ENCODE measurements at regions not wholly inside any gene's neighbourhood (a gene's known extent, or its start where the extent isn't known, plus 50 kb on each side); places are given as distances from the start of the nearest gene placed in this dataset.

DNA sequence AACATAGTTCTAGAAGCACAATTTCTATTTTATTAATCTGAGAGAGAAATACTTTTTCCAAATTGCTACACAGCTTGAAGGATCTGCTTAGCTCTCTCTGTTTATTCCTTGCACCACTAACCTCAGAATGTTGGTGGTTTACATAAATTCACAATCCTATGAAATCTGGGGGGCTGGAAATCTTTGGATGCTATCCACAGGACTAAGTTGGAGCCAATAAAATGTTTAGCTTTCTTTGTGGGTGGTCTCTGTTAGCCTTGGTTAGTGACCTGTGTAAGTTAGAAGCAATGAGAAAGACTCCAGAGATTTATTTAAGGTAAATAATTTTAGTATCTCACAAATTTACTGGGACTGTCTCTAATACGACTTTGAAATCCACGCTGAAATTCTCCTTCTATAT, 418.1 kb downstream of the ADGRL2 start:
- no peak for DNase-seq
- Mint-ChIP-seq H3K27me3 (no peaks in the 10 kb centered on the region), H3K4me1 (no peaks in the 10 kb centered on the region), H3K4me3 (no peak overlapping the region), H3K27ac (no peak overlapping the region), H3K9me3 (peaks cover 0 to 11% (median 1%) of the 10 kb centered on the region in 9 donors), H3K36me3 (no peaks in the 10 kb centered on the region)
- no peak for ATAC-seq
- POLR2A ChIA-PET, result no interaction called here

DNA sequence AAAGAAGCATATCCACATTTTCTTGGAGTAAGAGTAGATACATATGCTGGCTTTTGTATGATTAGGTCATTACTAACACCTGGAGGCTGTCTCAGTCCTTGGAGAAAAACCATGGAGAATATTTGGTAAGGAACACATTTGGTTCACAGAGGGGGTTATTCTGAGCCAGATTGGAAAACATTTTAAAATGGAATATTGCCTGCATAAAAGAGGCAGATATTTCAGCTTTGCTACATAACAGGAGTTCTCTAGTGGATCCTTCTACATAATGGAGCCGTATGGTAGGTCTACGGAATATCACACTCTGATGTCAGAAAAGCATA, 415.1 kb downstream of the ADGRL2 start:
- no peak overlapping the region for H3K4me3 Mint-ChIP-seq

DNA sequence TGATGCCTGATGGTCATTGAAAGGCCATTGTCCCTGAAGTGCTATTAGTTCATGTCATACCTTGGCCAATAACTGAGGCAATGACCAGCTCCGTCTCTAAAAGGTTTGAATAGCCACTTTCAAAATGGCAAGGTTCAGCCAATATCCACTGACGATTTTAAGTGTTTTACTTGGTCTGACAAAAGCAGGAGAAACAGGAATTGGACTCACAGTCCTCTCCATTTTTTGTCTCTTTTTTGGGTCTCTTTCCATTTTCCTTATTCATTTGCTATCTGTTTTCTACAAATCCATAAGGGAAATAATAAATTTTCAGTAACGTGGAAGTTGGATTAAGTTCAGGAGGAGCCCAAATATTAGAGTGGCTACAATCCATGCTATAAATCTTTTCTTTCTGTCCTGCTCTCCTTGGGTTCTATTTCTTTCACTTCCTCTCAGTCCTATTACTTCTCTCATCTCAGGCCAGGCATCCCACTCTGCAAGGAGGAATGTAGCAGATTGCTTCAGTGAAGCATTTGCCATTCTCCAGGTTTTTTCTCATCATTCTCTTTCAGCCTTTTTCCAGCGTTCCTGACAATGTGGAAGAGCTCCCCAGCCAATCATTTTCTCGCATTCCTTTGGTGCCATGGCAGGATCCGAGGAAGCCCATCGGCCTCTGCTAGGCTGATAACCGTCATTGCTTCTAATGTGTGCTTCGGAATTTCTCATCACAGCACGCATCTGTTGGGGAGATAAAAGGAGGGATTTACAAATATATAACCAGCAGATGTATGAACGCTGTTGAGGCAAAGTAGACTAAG, 414.5 kb downstream of the ADGRL2 start:
- no peak for ATAC-seq
- no peak overlapping the region for H3K27ac Mint-ChIP-seq
- DNase-seq, result no peak
- H3K36me3 Mint-ChIP-seq, result no peaks in the 10 kb centered on the region
- H3K27me3 Mint-ChIP-seq, result peaks cover 0 to 2% (median 0%) of the 10 kb centered on the region in 5 donors
- H3K4me1 Mint-ChIP-seq, result no peaks in the 10 kb centered on the region
- H3K9me3 Mint-ChIP-seq, result peaks cover 0 to 5% (median 0%) of the 10 kb centered on the region in 9 donors
- no peak overlapping the region for H3K4me3 Mint-ChIP-seq
- POLR2A ChIA-PET, result no interaction called here

More for the DNA sequence above, 415.1 kb downstream of the ADGRL2 start:
- ATAC-seq (no peak), DNase-seq (no peak)
- peaks cover 0 to 10% (median 0%) of the 10 kb centered on the region in 9 donors for H3K9me3 Mint-ChIP-seq
- H3K27me3 Mint-ChIP-seq, result peaks cover 0 to 2% (median 0%) of the 10 kb centered on the region in 5 donors
- H3K27ac Mint-ChIP-seq, result no peak overlapping the region
- no peaks in the 10 kb centered on the region for H3K36me3 Mint-ChIP-seq
- no peaks in the 10 kb centered on the region for H3K4me1 Mint-ChIP-seq
- POLR2A ChIA-PET, result no interaction called here

DNA sequence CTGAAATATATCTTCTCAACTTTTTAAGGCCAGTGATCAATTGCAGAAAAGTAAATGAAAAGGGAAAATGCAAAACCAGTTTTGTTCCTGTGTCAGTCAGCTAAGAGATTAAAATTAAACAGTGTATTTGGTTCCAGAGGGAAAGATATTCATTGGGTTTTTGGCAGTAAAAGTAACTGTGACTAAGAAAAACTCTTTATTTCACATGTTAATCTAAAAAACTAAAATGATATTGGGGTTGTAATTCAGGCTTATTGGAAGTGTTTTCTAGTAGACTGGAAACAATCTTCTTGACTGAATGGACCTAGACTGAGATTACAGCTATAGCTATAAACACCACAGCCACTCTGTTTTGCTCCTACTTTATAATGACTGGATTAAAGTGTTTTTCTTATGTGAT, 413.9 kb downstream of the ADGRL2 start:
- Mint-ChIP-seq H3K4me3 (no peak overlapping the region), H3K9me3 (peaks cover 0 to 5% (median 0%) of the 10 kb centered on the region in 9 donors), H3K27me3 (peaks cover 0 to 2% (median 0%) of the 10 kb centered on the region in 5 donors), H3K4me1 (no peaks in the 10 kb centered on the region), H3K36me3 (no peaks in the 10 kb centered on the region), H3K27ac (no peak overlapping the region)
- POLR2A ChIA-PET, result no interaction called here
- ATAC-seq (no peak), DNase-seq (no peak)

DNA sequence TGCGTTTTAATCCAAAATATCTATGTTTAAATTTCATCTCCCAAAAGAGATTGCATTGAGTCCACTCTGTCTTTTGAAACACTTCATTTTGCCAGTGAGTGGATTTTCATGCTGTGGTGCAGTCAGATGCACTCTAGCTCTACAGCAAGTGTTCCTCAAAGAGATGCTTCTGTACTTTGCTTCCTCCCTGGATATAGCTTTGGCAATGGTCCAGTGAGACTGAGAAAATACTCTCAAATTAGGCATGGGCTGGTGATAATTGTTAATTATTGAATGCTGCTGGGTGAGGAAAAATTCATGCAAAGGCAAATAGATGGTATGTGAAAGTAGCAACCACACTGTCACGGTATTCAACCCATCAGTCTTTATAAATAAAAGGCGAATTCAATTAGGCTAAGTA, 396.9 kb downstream of the ADGRL2 start:
- Mint-ChIP-seq H3K9me3 (peaks cover 0 to 2% (median 0%) of the 10 kb centered on the region in 9 donors), H3K36me3 (no peaks in the 10 kb centered on the region), H3K27me3 (no peaks in the 10 kb centered on the region), H3K4me1 (no peaks in the 10 kb centered on the region), H3K4me3 (no peak overlapping the region), H3K27ac (no peak overlapping the region)
- POLR2A ChIA-PET, result no interaction called here
- DNase-seq, result no peak
- ATAC-seq, result no peak

DNA sequence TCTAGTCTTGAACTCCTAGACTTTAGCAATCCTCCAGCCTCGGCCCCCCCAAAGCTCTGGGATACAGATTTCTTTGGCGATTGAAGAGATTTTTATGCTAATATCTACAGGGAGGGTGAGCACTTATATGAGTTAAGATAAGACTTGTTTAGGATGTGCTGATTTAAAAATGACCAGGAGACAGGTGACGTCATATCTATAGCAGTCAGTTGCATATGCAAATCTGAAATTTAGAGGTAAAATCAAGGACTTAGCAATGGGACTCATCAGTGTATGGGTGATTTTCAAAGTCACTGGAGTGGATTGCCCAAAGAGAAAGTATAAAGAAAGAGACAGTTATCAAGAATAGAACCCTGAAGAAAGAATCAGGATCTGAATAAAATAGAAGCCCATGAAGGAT, 394.5 kb downstream of the ADGRL2 start:
- H3K4me3 Mint-ChIP-seq, result no peak overlapping the region
- POLR2A ChIA-PET, result no interaction called here
- H3K27me3 Mint-ChIP-seq, result no peaks in the 10 kb centered on the region
- no peaks in the 10 kb centered on the region for H3K9me3 Mint-ChIP-seq
- H3K36me3 Mint-ChIP-seq, result no peaks in the 10 kb centered on the region
- no peak overlapping the region for H3K27ac Mint-ChIP-seq
- DNase-seq (no peak), ATAC-seq (no peak)
- no peaks in the 10 kb centered on the region for H3K4me1 Mint-ChIP-seq

DNA sequence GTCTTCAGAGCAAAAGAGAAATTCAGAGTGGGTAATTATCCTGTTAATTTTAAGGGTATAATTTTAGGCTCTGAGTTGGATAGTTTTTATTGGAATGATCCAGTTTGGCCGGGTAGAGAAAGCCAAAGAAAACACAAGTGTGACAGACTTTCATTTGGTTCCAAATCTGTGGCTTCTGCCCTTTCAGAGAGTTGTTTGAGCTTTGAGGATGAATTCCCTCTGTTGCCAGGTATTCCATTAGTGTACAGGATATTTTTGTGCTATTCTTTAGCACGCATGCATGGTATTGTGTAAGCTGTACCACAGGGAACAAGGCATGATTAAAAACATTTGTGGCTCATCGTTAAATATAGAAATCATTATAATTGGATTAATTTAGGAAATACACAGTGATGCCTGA, 384.4 kb downstream of the ADGRL2 start:
- ATAC-seq (no peak), DNase-seq (no peak)
- Mint-ChIP-seq H3K4me3 (no peak overlapping the region), H3K27ac (no peak overlapping the region), H3K36me3 (no peaks in the 10 kb centered on the region), H3K4me1 (no peaks in the 10 kb centered on the region), H3K27me3 (peaks cover 0 to 3% (median 0%) of the 10 kb centered on the region in 5 donors), H3K9me3 (peaks cover 0 to 3% (median 0%) of the 10 kb centered on the region in 9 donors)
- POLR2A ChIA-PET, result no interaction called here

DNA sequence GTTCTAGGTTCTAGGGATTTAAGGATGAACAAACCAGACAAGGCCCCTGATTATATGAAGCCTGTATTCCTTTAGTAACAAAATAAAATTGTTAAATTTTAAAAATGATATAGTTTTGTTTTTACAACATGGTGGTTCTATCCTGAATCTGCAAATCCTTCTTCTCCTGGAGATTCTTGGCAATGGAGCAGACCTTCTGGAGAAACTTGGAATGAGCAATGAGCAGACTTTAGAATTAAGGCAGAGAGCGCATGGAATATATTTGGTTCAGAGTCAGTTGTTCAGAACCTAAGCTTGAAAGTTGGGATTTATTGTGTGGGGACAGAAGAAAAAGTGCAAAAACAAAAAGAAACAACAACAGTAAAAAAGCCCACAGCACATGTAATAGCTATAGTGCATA, 381.1 kb downstream of the ADGRL2 start:
- DNase-seq (no peak), ATAC-seq (no peak)
- POLR2A ChIA-PET, result no interaction called here
- Mint-ChIP-seq H3K27me3 (peaks cover 0 to 3% (median 0%) of the 10 kb centered on the region in 5 donors), H3K36me3 (no peaks in the 10 kb centered on the region), H3K4me3 (no peak overlapping the region), H3K4me1 (no peaks in the 10 kb centered on the region), H3K27ac (no peak overlapping the region), H3K9me3 (peaks cover 0 to under 1% (median 0%) of the 10 kb centered on the region in 9 donors)

DNA sequence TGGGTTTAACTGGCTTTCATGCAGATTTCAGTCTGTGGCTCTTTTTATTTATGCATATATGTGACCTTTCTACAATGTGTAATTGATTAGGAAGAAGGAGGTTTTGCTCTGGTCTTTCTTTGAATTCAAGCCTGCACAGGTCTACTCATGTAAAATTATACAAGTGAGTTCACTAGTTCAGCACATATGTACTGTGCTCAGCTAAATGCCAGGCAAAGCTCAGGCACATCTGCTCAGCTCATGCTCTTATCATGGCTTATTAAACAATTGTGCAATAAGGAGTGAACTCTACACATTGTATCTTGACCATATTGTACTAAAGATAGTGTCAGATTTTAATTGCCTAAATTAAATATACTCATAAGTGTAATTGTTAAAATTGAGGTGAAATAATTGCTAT, 378.4 kb downstream of the ADGRL2 start:
- Mint-ChIP-seq H3K27me3 (no peaks in the 10 kb centered on the region), H3K36me3 (no peaks in the 10 kb centered on the region), H3K4me3 (no peak overlapping the region), H3K4me1 (no peaks in the 10 kb centered on the region), H3K27ac (no peak overlapping the region), H3K9me3 (peaks cover 0 to 1% (median 0%) of the 10 kb centered on the region in 9 donors)
- ATAC-seq (no peak), DNase-seq (no peak)
- POLR2A ChIA-PET, result no interaction called here

DNA sequence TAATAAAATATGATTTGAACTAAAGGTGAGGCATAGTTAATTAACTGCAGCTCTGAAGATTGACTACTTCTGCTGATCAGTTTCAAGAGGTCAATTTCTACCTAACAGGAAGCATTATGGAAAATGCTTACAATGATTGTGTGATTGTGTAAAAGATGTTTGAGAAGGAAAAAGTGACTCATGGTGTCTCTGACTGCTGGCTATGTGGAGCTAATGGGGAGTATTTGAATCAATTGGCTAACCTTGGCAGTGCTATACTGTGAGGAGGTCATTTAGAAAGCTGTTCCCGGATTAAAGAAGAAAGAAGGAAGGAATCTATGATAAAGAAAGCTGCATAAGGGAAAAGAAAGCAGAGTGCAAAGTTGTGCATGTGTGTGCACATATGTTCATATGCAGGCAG, 376.5 kb downstream of the ADGRL2 start:
- DNase-seq (no peak), ATAC-seq (no peak)
- no peaks in the 10 kb centered on the region for H3K36me3 Mint-ChIP-seq
- peaks cover 0 to 1% (median 0%) of the 10 kb centered on the region in 5 donors for H3K27me3 Mint-ChIP-seq
- POLR2A ChIA-PET, result no interaction called here
- no peaks in the 10 kb centered on the region for H3K4me1 Mint-ChIP-seq
- peaks cover 0 to 8% (median 0%) of the 10 kb centered on the region in 9 donors for H3K9me3 Mint-ChIP-seq
- no peak overlapping the region for H3K4me3 Mint-ChIP-seq
- no peak overlapping the region for H3K27ac Mint-ChIP-seq

DNA sequence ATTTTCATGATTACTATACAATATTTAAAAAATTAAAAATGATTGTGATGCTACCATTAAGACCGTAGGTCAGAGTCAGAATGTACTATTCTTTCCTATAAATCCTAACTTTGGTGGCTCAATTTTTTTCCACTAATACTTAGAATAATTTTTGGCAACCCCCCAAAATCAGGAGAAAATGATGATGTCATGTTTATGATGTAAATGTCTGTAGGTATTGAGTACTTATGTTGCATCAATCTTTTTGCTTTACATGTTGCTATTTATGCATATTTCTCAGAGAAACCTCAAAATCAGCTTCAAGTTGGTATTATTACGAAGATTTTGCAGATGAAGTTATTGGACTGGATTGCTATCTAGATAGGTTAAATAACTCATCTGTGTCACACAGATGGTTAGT, 371.2 kb downstream of the ADGRL2 start:
- POLR2A ChIA-PET, result no interaction called here
- no peak overlapping the region for H3K4me3 Mint-ChIP-seq
- DNase-seq, result no peak
- H3K27me3 Mint-ChIP-seq, result peaks cover 0 to 1% (median 0%) of the 10 kb centered on the region in 5 donors
- no peak overlapping the region for H3K27ac Mint-ChIP-seq
- no peaks in the 10 kb centered on the region for H3K36me3 Mint-ChIP-seq
- peaks cover 0 to 8% (median 0%) of the 10 kb centered on the region in 9 donors for H3K9me3 Mint-ChIP-seq
- no peaks in the 10 kb centered on the region for H3K4me1 Mint-ChIP-seq
- no peak for ATAC-seq

DNA sequence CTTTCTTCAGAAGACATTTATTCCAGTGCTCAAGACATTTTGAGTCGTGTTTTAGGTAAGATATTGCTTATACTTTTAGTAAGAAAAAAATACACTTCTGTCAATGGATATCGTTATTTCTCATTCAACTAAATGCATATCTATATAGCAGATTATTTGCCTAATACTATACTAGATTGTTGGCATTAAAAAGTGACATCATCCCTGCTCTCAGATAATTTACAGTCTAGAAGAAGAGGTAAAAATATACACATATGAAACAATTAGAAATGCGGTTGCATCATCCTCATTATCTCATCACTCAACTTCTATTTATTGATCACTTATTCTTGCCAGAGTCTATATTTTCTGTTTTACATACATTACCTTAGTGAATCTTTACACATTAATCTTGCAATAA, 367.7 kb downstream of the ADGRL2 start:
- Mint-ChIP-seq H3K4me1 (no peaks in the 10 kb centered on the region), H3K4me3 (no peak overlapping the region), H3K27me3 (peaks cover 0 to 1% (median 0%) of the 10 kb centered on the region in 5 donors), H3K9me3 (peaks cover 0 to 3% (median 0%) of the 10 kb centered on the region in 9 donors), H3K36me3 (no peaks in the 10 kb centered on the region), H3K27ac (no peak overlapping the region)
- no peak for ATAC-seq
- no peak for DNase-seq
- POLR2A ChIA-PET, result no interaction called here

DNA sequence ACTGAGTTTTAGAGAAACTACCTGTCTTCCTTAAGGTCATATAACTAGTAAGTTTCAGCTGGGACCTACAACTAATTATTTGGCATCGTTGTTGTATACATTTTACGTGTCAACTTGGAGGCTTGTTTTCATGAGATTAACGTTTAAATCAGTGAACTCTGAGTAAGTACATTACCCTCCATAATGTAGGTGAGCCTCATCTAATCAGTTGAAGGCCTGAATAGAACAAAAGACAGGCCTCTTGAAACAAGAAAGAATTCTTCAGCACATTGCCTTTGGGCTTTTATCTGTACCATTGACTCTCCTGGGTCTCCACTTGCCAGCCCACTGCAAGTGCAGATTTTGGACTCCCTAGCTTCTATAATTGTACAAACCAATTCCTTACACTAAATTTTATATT, 364.6 kb downstream of the ADGRL2 start:
- DNase-seq (no peak), ATAC-seq (no peak)
- Mint-ChIP-seq H3K4me1 (peaks cover 1 to 14% (median 10%) of the 10 kb centered on the region in 4 donors), H3K27ac (no peak overlapping the region), H3K27me3 (no peaks in the 10 kb centered on the region), H3K36me3 (no peaks in the 10 kb centered on the region), H3K4me3 (no peak overlapping the region), H3K9me3 (no peaks in the 10 kb centered on the region)
- POLR2A ChIA-PET, result no interaction called here
